Astrocyte of the cerebellum (primary cell): ENCODE measurements at regions not wholly inside any gene's neighbourhood (a gene's known extent, or its start where the extent isn't known, plus 50 kb on each side); places are given as distances from the start of the nearest gene placed in this dataset.

ENCODE experiments used
- DNase-seq: peaks from one replicate; pipeline ENCODE4 v3.0.0-alpha.2; 2011; ENCODE audit warnings: low read depth
- H3K4me3 ChIP-seq: 2 replicates; pipeline ENCODE4 v1.5.1; 2011; ENCODE audit warnings: mild to moderate bottlenecking, low read depth, low read length, moderate library complexity
- in situ Hi-C: cut with HindIII; loops from 2 replicates; pipeline ENCODE4 v1.10.0; 2017; ENCODE audit warnings: low sequenced_read_pairs
- TF ChIP-seq, protein P1 (sequence below): IDR thresholded peaks from 2 replicates; pipeline ENCODE4 v1.5.1; 2012; ENCODE audit warnings: low read length, low read depth, moderate library complexity, mild to moderate bottlenecking; ENCODE audit errors: missing control alignments

DNA sequence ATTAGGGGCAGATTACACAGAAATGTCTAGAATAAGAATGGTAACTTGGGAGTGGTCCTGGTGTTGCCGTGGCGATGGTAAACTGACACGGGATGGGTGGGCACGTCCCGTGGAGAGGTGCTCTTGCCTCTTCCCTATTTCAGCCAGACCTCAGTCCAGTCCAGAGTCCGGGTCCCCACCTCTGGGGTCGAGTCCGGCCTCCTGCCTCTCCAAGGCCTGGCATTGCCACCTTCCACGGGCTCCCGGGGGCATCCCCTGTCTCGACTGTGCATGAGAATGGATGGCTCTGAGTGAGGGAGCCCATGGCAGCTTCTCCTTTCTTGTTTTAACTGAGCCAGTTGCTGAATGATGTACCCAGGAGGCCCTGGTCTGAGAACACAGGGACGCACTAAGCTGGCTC lies 142.3 kb downstream of the SOX1 start:
- no peak overlapping the region for H3K4me3 ChIP-seq
- TF ChIP-seq, protein P1, sequence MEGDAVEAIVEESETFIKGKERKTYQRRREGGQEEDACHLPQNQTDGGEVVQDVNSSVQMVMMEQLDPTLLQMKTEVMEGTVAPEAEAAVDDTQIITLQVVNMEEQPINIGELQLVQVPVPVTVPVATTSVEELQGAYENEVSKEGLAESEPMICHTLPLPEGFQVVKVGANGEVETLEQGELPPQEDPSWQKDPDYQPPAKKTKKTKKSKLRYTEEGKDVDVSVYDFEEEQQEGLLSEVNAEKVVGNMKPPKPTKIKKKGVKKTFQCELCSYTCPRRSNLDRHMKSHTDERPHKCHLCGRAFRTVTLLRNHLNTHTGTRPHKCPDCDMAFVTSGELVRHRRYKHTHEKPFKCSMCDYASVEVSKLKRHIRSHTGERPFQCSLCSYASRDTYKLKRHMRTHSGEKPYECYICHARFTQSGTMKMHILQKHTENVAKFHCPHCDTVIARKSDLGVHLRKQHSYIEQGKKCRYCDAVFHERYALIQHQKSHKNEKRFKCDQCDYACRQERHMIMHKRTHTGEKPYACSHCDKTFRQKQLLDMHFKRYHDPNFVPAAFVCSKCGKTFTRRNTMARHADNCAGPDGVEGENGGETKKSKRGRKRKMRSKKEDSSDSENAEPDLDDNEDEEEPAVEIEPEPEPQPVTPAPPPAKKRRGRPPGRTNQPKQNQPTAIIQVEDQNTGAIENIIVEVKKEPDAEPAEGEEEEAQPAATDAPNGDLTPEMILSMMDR, result no peak
- DNase-seq, result no peak
- in situ Hi-C loops, result no loop called here

DNA sequence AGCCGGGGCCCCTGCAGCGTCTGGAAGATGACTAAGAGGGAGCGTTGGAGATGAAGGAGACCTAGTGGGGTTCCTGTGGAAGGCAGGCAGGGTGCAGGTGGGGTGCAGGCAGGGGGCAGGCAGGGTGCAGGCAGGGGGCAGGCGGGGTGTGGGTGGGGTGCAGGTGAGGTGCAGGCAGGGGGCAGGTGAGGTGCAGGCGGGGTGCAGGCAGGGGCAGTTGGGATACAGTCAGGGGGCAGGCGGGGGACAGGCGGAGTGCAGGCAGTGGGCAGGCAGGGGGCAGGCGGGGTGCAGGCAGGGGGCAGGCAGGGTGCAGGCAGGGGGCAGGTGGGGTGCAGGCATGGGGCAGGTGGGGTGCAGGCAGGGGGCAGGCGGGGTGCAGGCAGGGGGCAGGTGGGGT lies 142.8 kb downstream of the SOX1 start:
- no peak overlapping the region for H3K4me3 ChIP-seq
- in situ Hi-C loops, result no loop called here
- TF ChIP-seq, protein P1, result no peak
- DNase-seq, result no peak

DNA sequence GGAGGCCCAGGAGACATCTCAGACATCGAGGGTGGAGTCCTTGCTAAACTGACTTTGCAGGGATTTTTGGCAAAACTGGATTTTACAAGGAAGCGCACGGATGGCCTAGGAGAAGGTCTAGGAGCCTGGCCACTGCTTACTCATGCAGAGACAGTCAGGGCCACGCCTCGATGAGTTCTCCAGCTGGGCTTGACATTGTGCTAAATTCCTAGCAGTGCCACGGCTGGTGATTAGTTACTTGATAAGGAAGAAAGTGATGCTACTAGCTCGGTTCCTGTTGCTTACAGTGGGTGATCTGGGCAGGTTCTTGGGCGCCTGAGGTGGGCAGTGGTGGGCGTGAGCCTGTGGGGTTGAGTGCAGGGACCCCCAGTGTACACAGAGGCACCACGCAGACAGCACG lies 143.4 kb downstream of the SOX1 start:
- H3K4me3 ChIP-seq, result no peak overlapping the region
- no peak for DNase-seq
- TF ChIP-seq, protein P1, result no peak
- in situ Hi-C loops, result no loop called here

DNA sequence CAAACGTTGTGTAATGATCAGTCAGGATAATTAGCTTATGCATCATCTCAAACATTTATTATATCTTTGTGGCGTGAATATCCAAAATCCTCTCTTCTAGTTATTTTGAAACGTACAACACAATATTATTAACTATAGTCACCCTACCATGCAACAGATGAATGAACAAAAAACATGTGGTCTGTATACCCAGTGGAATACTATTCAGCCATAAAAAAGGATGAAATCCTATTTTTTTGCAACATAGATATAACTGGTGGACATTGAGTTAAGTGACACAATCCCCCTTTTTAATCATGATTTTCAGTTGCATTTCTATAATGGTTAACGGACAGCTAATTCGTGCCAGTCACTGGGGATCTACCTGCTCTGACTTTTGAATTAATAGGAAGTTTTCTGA lies 145.6 kb downstream of the SOX1 start:
- DNase-seq, result no peak
- TF ChIP-seq, protein P1, result no peak
- in situ Hi-C loops, result no loop called here
- no peak overlapping the region for H3K4me3 ChIP-seq

DNA sequence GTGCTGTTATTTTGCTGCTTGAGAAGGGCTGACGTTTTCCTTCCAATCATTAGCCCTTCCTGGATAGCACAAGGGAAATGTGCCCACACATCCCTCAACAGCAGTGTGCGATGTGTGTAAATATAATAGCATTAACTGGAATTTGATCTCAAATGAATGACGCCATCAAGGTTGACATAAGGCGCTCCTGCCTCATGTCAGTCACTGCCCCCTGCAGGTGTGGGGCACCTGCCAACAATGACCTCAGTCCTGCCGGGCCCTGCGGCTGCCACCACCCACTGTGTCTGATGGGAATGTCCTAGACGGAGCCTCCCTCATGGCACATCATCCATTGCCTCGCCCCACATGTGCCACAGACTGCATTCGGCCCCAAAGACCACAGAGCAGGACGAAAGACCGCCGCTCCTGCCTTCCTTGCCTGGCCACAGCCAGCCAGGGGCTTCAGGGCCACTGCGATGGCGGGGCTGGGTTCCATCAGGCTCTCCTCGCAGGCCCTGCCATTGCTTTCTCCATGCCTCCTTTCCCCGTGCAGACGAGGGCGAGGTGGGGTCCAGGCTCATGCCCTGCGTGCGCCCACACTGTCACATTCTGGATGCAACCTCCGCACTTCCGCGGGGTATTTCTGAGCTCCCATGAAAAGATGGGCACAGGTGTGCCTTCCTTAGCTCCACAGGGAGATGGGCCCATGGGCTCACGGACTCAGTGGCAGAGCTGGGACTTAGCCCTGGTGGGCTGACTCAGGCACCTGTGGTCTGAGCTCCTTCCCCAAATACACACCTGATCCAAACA lies 146.7 kb downstream of the SOX1 start:
- in situ Hi-C loops, result no loop called here
- H3K4me3 ChIP-seq, result no peak overlapping the region
- TF ChIP-seq, protein P1, result no peak
- DNase-seq, result no peak

DNA sequence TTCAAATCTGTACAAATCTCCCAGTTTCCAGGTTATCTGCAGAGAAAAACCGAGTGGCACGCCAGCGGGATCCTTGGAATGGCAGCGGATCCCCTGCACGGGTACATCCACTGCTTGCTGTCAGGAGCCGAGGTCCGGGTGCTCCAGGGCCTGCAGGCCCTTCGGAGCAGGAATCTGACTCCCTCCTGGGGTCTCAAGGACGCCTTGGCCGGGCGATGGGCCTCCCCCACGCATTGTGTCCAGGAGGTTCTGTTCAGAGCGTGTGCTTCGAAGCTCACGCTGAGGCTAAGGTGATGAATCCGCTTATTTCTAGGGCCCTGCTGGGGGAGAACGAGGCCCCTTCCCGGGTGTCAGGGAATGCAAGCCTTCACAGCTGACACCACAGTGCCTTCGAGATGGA lies 148.9 kb downstream of the SOX1 start:
- DNase-seq, result no peak
- in situ Hi-C loops, result no loop called here

More for the DNA sequence above, 148.9 kb downstream of the SOX1 start:
- TF ChIP-seq, protein P1, result no peak
- H3K4me3 ChIP-seq, result no peak overlapping the region
